ENCODE measurements at regions not wholly inside any gene's neighbourhood (a gene's known extent, or its start where the extent isn't known, plus 50 kb on each side); places are given as distances from the start of the nearest gene placed in this dataset.

GRCh38 chr12:17478908-17479673 is 610.9 kb downstream of the RERGL start:
- no peaks in the 10 kb centered on the region for H3K27me3 ChIP-seq
- no peak overlapping the region for H3K27ac ChIP-seq
- TF ChIP-seq Cebpa-rat (IDR thresholded peaks at IDR 0.05), result no peak
- no peaks in the 10 kb centered on the region for H3K4me1 ChIP-seq
- no peaks in the 10 kb centered on the region for H3K36me3 ChIP-seq
- H3K4me2 ChIP-seq, result no peak overlapping the region
- no peak overlapping the region for H3K9ac ChIP-seq
- H4K20me1 ChIP-seq, result no peaks in the 10 kb centered on the region
- H3K4me3 ChIP-seq, result no peak overlapping the region
- H3K9me3 ChIP-seq (replicated peaks in 1 of 11), result peaks cover 0 to 16% (median 6%) of the 10 kb centered on the region in 11 experiments; a peak in 9 of 22 replicates

- H3K9me3 ChIP-seq (replicated peaks in 1 of 11), result no peaks in the 10 kb centered on the region
- no peak overlapping the region for H3K27ac ChIP-seq
- no peak for TF ChIP-seq Cebpa-rat (IDR thresholded peaks at IDR 0.05)
- no peaks in the 10 kb centered on the region for H3K27me3 ChIP-seq
- no peaks in the 10 kb centered on the region for H4K20me1 ChIP-seq
- no peak overlapping the region for H3K9ac ChIP-seq
- H3K4me1 ChIP-seq, result no peaks in the 10 kb centered on the region
- H3K4me3 ChIP-seq, result no peak overlapping the region
- H3K4me2 ChIP-seq, result no peak overlapping the region
- H3K36me3 ChIP-seq, result no peaks in the 10 kb centered on the region
Observed at GRCh38 chr12:17470460-17470859, 619.5 kb downstream of the RERGL start.

GRCh38 chr12:17459214-17459613 is 630.8 kb downstream of the RERGL start:
- TF ChIP-seq Cebpa-rat (IDR thresholded peaks at IDR 0.05), result no peak
- H3K4me3 ChIP-seq, result no peak overlapping the region
- H3K9ac ChIP-seq, result no peak overlapping the region
- H3K4me1 ChIP-seq, result 0 out of 20 replicates have a peak, but pooled peaks cover 0 to 4% (median 0%) of the 10 kb centered on the region in 10 experiments
- no peaks in the 10 kb centered on the region for H3K27me3 ChIP-seq
- H3K36me3 ChIP-seq, result no peaks in the 10 kb centered on the region
- no peak overlapping the region for H3K4me2 ChIP-seq
- H3K27ac ChIP-seq, result no peak overlapping the region
- no peaks in the 10 kb centered on the region for H4K20me1 ChIP-seq
- no peaks in the 10 kb centered on the region for H3K9me3 ChIP-seq (replicated peaks in 1 of 11)

DNA sequence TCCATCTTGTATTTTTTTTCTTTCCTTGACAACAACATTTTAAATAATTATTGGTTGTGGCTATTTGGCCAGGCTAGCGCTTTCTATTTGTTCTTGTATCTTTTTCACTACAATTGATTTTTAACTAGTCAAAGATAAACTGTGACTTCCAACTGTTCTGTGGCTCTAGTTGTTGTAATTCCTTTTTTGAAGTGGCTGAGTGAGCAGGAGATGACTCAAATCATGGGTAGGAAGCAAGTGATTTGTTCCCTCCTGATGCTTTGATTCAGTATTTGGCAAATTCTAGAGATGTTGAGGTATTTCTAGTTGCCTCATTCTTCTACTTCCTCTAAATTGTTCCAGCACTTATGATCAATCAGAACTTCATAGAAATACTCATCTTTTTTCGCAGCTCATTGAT is 633.5 kb downstream of the RERGL start:
- no peak overlapping the region for H3K9ac ChIP-seq
- no peaks in the 10 kb centered on the region for H3K9me3 ChIP-seq (replicated peaks in 1 of 11)
- H3K27me3 ChIP-seq, result no peaks in the 10 kb centered on the region
- H3K36me3 ChIP-seq, result no peaks in the 10 kb centered on the region
- no peak overlapping the region for H3K4me2 ChIP-seq
- H3K27ac ChIP-seq, result no peak overlapping the region
- 0 out of 20 replicates have a peak, but pooled peaks cover 0 to 4% (median 0%) of the 10 kb centered on the region in 10 experiments for H3K4me1 ChIP-seq
- H4K20me1 ChIP-seq, result no peaks in the 10 kb centered on the region
- no peak overlapping the region for H3K4me3 ChIP-seq
- TF ChIP-seq Cebpa-rat (IDR thresholded peaks at IDR 0.05), result no peak

- Histone ChIP-seq H4K20me1 (no peaks in the 10 kb centered on the region), H3K9ac (no peak overlapping the region), H3K36me3 (no peaks in the 10 kb centered on the region), H3K27ac (no peak overlapping the region), H3K9me3 (replicated peaks in 1 of 11) (peaks cover 0 to 11% (median 3%) of the 10 kb centered on the region in 11 experiments; a peak in 2 of 22 replicates), H3K4me1 (no peaks in the 10 kb centered on the region), H3K27me3 (no peaks in the 10 kb centered on the region), H3K4me3 (no peak overlapping the region), H3K4me2 (no peak overlapping the region)
- no peak for TF ChIP-seq Cebpa-rat (IDR thresholded peaks at IDR 0.05)
Observed at GRCh38 chr12:17438141-17438540, 651.9 kb downstream of the RERGL start.

GRCh38 chr12:17416748-17417147 is 673.2 kb downstream of the RERGL start:
- Histone ChIP-seq H3K27me3 (no peaks in the 10 kb centered on the region), H3K9me3 (replicated peaks in 1 of 11) (peaks cover 13 to 15% (median 14%) of the 10 kb centered on the region in 11 experiments), H3K4me1 (no peaks in the 10 kb centered on the region), H3K36me3 (no peaks in the 10 kb centered on the region), H3K4me3 (no peak overlapping the region), H3K4me2 (no peak overlapping the region), H4K20me1 (no peaks in the 10 kb centered on the region), H3K9ac (no peak overlapping the region), H3K27ac (no peak overlapping the region)
- no peak for TF ChIP-seq Cebpa-rat (IDR thresholded peaks at IDR 0.05)

DNA sequence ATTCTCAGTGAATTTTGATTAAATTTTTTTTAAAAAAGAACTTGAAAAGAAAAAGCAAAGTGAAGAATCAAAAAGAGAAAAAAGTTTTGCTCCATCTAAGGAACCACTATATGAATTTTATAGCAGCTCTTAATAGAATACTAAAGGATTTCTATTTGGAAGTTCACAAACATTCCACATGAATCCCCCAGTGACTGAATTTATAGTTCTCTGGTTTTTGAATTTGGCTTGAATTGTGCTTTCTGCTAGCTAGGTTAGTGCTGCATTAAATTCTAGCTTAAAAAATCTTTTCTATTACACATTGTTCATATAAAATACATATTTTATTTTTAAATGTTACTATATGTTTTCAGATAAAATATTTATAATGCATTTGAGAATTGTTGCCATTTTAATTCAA is 675.4 kb downstream of the RERGL start:
- Histone ChIP-seq H3K27ac (no peak overlapping the region), H3K9me3 (replicated peaks in 1 of 11) (peaks cover 13 to 15% (median 14%) of the 10 kb centered on the region in 11 experiments), H3K4me1 (no peaks in the 10 kb centered on the region), H3K36me3 (no peaks in the 10 kb centered on the region), H4K20me1 (no peaks in the 10 kb centered on the region), H3K9ac (no peak overlapping the region), H3K4me2 (no peak overlapping the region), H3K27me3 (no peaks in the 10 kb centered on the region), H3K4me3 (no peak overlapping the region)
- no peak for TF ChIP-seq Cebpa-rat (IDR thresholded peaks at IDR 0.05)

GRCh38 chr12:17411662-17412061 is 678.3 kb downstream of the RERGL start:
- H3K4me1 ChIP-seq, result no peaks in the 10 kb centered on the region
- no peak for TF ChIP-seq Cebpa-rat (IDR thresholded peaks at IDR 0.05)
- H3K4me3 ChIP-seq, result no peak overlapping the region
- no peak overlapping the region for H3K4me2 ChIP-seq
- no peak overlapping the region for H3K27ac ChIP-seq
- H3K27me3 ChIP-seq, result no peaks in the 10 kb centered on the region
- H3K36me3 ChIP-seq, result no peaks in the 10 kb centered on the region
- H3K9ac ChIP-seq, result no peak overlapping the region
- peaks cover 10 to 11% (median 10%) of the 10 kb centered on the region in 11 experiments for H3K9me3 ChIP-seq (replicated peaks in 1 of 11)
- H4K20me1 ChIP-seq, result no peaks in the 10 kb centered on the region

- Histone ChIP-seq H3K4me2 (no peak overlapping the region), H3K27me3 (no peaks in the 10 kb centered on the region), H3K27ac (no peak overlapping the region), H3K4me3 (no peak overlapping the region), H3K9me3 (replicated peaks in 1 of 11) (no peaks in the 10 kb centered on the region), H3K36me3 (no peaks in the 10 kb centered on the region), H3K9ac (no peak overlapping the region), H4K20me1 (no peaks in the 10 kb centered on the region), H3K4me1 (no peaks in the 10 kb centered on the region)
- no peak for TF ChIP-seq Cebpa-rat (IDR thresholded peaks at IDR 0.05)
Observed at GRCh38 chr12:17388679-17389078, 701.3 kb downstream of the RERGL start.

DNA sequence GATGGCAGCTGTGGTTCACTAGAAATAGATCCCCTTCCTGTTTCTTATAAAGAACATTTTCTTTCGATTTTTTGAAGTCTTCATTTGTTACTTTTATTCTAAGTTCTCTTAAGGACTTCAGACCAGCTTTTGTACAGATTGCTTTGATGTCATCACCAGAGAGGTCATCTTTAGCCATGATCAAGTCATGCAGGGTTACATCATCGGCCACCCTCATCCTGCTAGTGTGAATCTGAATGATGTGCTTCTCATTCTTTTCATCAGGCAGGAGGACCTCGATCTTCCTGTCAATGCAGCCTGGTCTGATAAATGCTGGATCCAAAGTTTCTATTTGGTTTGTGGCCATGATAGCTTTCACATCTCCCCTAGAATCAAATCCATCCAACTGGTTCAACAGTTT is 706.7 kb downstream of the RERGL start:
- H3K9ac ChIP-seq, result no peak overlapping the region
- H3K4me2 ChIP-seq, result no peak overlapping the region

More for the DNA sequence above, 706.7 kb downstream of the RERGL start:
- no peaks in the 10 kb centered on the region for H3K9me3 ChIP-seq (replicated peaks in 1 of 11)
- H3K36me3 ChIP-seq, result no peaks in the 10 kb centered on the region
- H3K4me1 ChIP-seq, result no peaks in the 10 kb centered on the region
- H4K20me1 ChIP-seq, result no peaks in the 10 kb centered on the region
- H3K4me3 ChIP-seq, result no peak overlapping the region
- no peaks in the 10 kb centered on the region for H3K27me3 ChIP-seq
- no peak overlapping the region for H3K27ac ChIP-seq
- TF ChIP-seq Cebpa-rat (IDR thresholded peaks at IDR 0.05), result no peak
